NCI-H2227 treated with DMSO at 0.1 percent for 48 hours (cell line): ENCODE measurements at regions not wholly inside any gene's neighbourhood (a gene's known extent, or its start where the extent isn't known, plus 50 kb on each side); places are given as distances from the start of the nearest gene placed in this dataset.

Source experiments
- DNase-seq: peaks from one replicate; lab custom pipeline; 2025; lab: John Stamatoyannopoulos, UW

GRCh38 chr10:90328459-90328858 is 529.4 kb downstream of the HTR7 start:
- DNase-seq = no peak

- no peak for DNase-seq
Observed at GRCh38 chr10:90328896-90329295, 528.9 kb downstream of the HTR7 start.

- DNase-seq = no peak
Observed at GRCh38 chr10:90337316-90337715, 520.5 kb downstream of the HTR7 start.

- DNase-seq = no peak
Observed at GRCh38 chr10:90342480-90342879, 515.4 kb downstream of the HTR7 start.

GRCh38 chr10:90344226-90344625 is 513.6 kb downstream of the HTR7 start:
- no peak for DNase-seq

GRCh38 chr10:90347239-90347638 is 510.6 kb downstream of the HTR7 start:
- DNase-seq = no peak

GRCh38 chr10:90350122-90350521 is 507.7 kb downstream of the HTR7 start:
- no peak for DNase-seq

GRCh38 chr10:90352288-90352687 is 505.6 kb downstream of the HTR7 start:
- DNase-seq = no peak

- no peak for DNase-seq
Observed at GRCh38 chr10:90354914-90355313, 502.9 kb downstream of the HTR7 start.

GRCh38 chr10:90363799-90364483 is 493.9 kb downstream of the HTR7 start:
- no peak for DNase-seq

GRCh38 chr10:90372451-90372850 is 485.4 kb downstream of the HTR7 start:
- DNase-seq = no peak

- no peak for DNase-seq
Observed at GRCh38 chr10:90373911-90374310, 483.9 kb downstream of the HTR7 start.

- no peak for DNase-seq
Observed at GRCh38 chr10:90378524-90379076, 479.2 kb downstream of the HTR7 start.

GRCh38 chr10:90381468-90381867 is 476.4 kb downstream of the HTR7 start:
- DNase-seq = no peak

GRCh38 chr10:90389876-90390275 is 468.0 kb downstream of the HTR7 start:
- no peak for DNase-seq

- DNase-seq = no peak
Observed at GRCh38 chr10:90394311-90394710, 463.5 kb downstream of the HTR7 start.

GRCh38 chr10:90396721-90397120 is 461.1 kb downstream of the HTR7 start:
- no peak for DNase-seq

- DNase-seq = no peak
Observed at GRCh38 chr10:90398566-90398965, 459.3 kb downstream of the HTR7 start.

GRCh38 chr10:90399782-90400181 is 458.1 kb downstream of the HTR7 start:
- DNase-seq = no peak

GRCh38 chr10:90403211-90404000 is 454.4 kb downstream of the HTR7 start:
- DNase-seq = no peak

- no peak for DNase-seq
Observed at GRCh38 chr10:90407131-90407530, 450.7 kb downstream of the HTR7 start.

- no peak for DNase-seq
Observed at GRCh38 chr10:90407851-90408250, 450.0 kb downstream of the HTR7 start.

- DNase-seq = no peak
Observed at GRCh38 chr10:90412582-90412981, 445.3 kb downstream of the HTR7 start.
